Calu3 (cell line): ENCODE measurements at regions not wholly inside any gene's neighbourhood (a gene's known extent, or its start where the extent isn't known, plus 50 kb on each side); places are given as distances from the start of the nearest gene placed in this dataset.
A peak's percentile ranks its signal among the peaks of the same experiment; 100 is the strongest.

Experiments used
- BruUV-seq: library from RNA; stranded (reverse); fragments of 400-500 nt; replicated peaks from 2 replicates; lab custom pipeline; 2021; lab: Mats Ljungman, UMichigan
- CTCF ChIA-PET: fragments of 300-600 bp; sonication (Branson Sonifier 250); formaldehyde crosslinking; loops from one replicate; lab custom pipeline; 2022; ENCODE audit warnings: antibody characterized with exemption; lab: Charles Lee
- DNase-seq: peaks from one replicate; pipeline ENCODE4 v3.0.0; 2022
- H3K27ac Mint-ChIP-seq: one replicate; pipeline ENCODE4 v1.8.0; 2022; ENCODE audit warnings: mixed read lengths; ENCODE audit not compliant: unreplicated experiment
- H3K27me3 Mint-ChIP-seq: one replicate; pipeline ENCODE4 v1.8.0; 2022; ENCODE audit warnings: mixed read lengths; ENCODE audit not compliant: unreplicated experiment
- H3K36me3 Mint-ChIP-seq: one replicate; pipeline ENCODE4 v1.8.0; 2022; ENCODE audit warnings: mild to moderate bottlenecking, moderate library complexity, mixed read lengths; ENCODE audit not compliant: insufficient read depth, unreplicated experiment
- H3K4me1 Mint-ChIP-seq: one replicate; pipeline ENCODE4 v1.8.0; 2022; ENCODE audit warnings: mild to moderate bottlenecking, low read depth, mixed read lengths; ENCODE audit not compliant: unreplicated experiment
- H3K4me3 Mint-ChIP-seq: one replicate; pipeline ENCODE4 v1.8.0; 2022; ENCODE audit warnings: mild to moderate bottlenecking, low read depth, moderate library complexity, mixed read lengths; ENCODE audit not compliant: unreplicated experiment
- H3K9me3 Mint-ChIP-seq: one replicate; pipeline ENCODE4 v1.8.0; 2022; ENCODE audit warnings: low read depth, mixed read lengths; ENCODE audit not compliant: unreplicated experiment
- CTCF ChIP-seq: fragments of 200-600 bp; IDR thresholded peaks from one replicate; pipeline ENCODE4 v1.8.0; 2022; ENCODE audit warnings: antibody characterized with exemption; ENCODE audit not compliant: unreplicated experiment
- intact Hi-C: fragments of 100-400 bp; cut with micrococcal nuclease; formaldehyde crosslinking; loops from one replicate; pipeline ENCODE4 v1.10.0; 2022; ENCODE audit not compliant: unreplicated experiment

DNA sequence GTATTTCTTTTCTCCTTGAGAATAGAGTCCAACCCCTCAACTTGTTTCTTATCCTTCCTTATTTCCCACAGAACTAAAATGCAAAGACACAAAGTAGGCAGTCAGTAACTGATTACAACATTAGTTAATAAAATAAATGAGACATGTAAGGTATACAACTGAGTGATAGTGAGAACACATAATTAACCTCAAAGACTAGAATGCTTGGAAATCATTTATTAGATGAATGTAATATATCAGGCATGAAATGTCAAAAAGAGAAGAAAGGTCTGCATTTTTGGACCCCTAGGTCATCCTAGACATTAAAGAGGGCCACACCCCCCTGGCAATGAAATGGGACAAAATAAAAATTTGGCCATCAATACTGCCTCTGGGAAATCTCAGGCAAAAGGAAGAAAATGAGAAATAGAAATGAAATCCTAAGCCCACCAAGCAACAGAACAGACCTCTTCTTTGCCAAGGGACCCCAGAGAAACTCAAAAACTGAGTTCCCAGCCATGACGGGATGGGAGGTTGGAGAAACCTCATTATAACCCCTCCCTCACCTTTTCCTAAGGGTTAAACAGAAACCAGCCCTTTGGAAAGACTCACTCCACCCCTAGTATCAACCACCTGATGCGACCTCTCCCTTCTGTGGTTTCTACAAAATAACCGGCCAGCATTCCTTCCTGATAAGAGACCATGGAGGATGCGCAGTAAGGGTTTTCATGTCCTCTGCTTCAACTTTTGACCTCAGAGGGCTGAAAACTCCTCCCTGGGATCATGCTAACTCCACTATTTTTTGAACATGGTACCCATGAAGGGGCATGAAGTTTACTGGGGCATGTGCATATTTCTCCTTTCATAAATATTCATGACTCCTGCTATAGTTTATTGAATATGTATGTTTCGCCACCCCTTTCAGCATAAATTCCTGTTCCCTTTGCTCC lies 90.0 kb upstream of the EXOC1L start:
- BruUV-seq: no TSS peak
- H3K27ac Mint-ChIP-seq: peak overlapping the region; percentile 15
- no peaks in the 10 kb centered on the region for H3K9me3 Mint-ChIP-seq
- no peak for TF ChIP-seq CTCF
- no peaks in the 10 kb centered on the region for H3K27me3 Mint-ChIP-seq
- no peak overlapping the region for H3K4me3 Mint-ChIP-seq
- peak; percentile 12 for DNase-seq
- peaks cover 6% of the 10 kb centered on the region for H3K36me3 Mint-ChIP-seq
- intact Hi-C loops: loop anchor here (5.0 to 10.0 kb wide), 4 partner anchors 97 to 755 kb away; partner anchors contain the start of genes CLOCK and SRD5A3
- CTCF ChIA-PET: no interaction called here
- peaks cover 26% of the 10 kb centered on the region for H3K4me1 Mint-ChIP-seq

GRCh38 chr4:55730280-55730931 lies 89.2 kb upstream of the EXOC1L start:
- no TSS peak for BruUV-seq
- no peak overlapping the region for H3K4me3 Mint-ChIP-seq
- H3K4me1 Mint-ChIP-seq: peaks cover 26% of the 10 kb centered on the region
- H3K27me3 Mint-ChIP-seq: no peaks in the 10 kb centered on the region
- peak overlapping the region; percentile 15 for H3K27ac Mint-ChIP-seq
- no peak for TF ChIP-seq CTCF
- intact Hi-C loops: loop anchor here (5.0 to 10.0 kb wide), 4 partner anchors 98 to 756 kb away; partner anchors contain the start of genes CLOCK and SRD5A3
- DNase-seq: no peak
- H3K36me3 Mint-ChIP-seq: peaks cover 6% of the 10 kb centered on the region
- no peaks in the 10 kb centered on the region for H3K9me3 Mint-ChIP-seq
- CTCF ChIA-PET: no interaction called here

GRCh38 chr4:55731959-55732358 lies 87.6 kb upstream of the EXOC1L start:
- no TSS peak for BruUV-seq
- no peaks in the 10 kb centered on the region for H3K27me3 Mint-ChIP-seq
- H3K9me3 Mint-ChIP-seq: no peaks in the 10 kb centered on the region
- peaks cover 6% of the 10 kb centered on the region for H3K36me3 Mint-ChIP-seq
- H3K4me1 Mint-ChIP-seq: peaks cover 31% of the 10 kb centered on the region
- CTCF ChIA-PET: no interaction called here
- intact Hi-C loops: loop anchor here (5.0 to 10.0 kb wide), 4 partner anchors 100 to 757 kb away; partner anchors contain the start of genes CLOCK and SRD5A3
- DNase-seq: no peak
- no peak for TF ChIP-seq CTCF
- no peak overlapping the region for H3K27ac Mint-ChIP-seq
- no peak overlapping the region for H3K4me3 Mint-ChIP-seq

GRCh38 chr4:55732864-55733263 lies 86.7 kb upstream of the EXOC1L start:
- H3K9me3 Mint-ChIP-seq: no peaks in the 10 kb centered on the region
- no TSS peak for BruUV-seq
- peaks cover 6% of the 10 kb centered on the region for H3K36me3 Mint-ChIP-seq
- H3K4me3 Mint-ChIP-seq: no peak overlapping the region
- DNase-seq: no peak
- H3K4me1 Mint-ChIP-seq: peaks cover 34% of the 10 kb centered on the region
- no peak for TF ChIP-seq CTCF
- no peak overlapping the region for H3K27ac Mint-ChIP-seq
- H3K27me3 Mint-ChIP-seq: no peaks in the 10 kb centered on the region
- intact Hi-C loops: loop anchor here (5.0 to 10.0 kb wide), 4 partner anchors 101 to 758 kb away; partner anchors contain the start of genes CLOCK and SRD5A3
- CTCF ChIA-PET: no interaction called here
